Keratinocyte (primary cell): ENCODE measurements at regions not wholly inside any gene's neighbourhood (a gene's known extent, or its start where the extent isn't known, plus 50 kb on each side); places are given as distances from the start of the nearest gene placed in this dataset.
"Not testable (repeated sequence)": the region's sequence is repeated elsewhere in the genome, so short reads cannot be mapped to it uniquely, and the experiment has no call there.

ENCODE experiments used
- DNase-seq: peaks from one replicate; pipeline ENCODE4 v3.0.0-alpha.2; 2011; ENCODE audit warnings: low read depth, missing footprints, low spot score
- FAIRE-seq: peaks from 2 replicates; lab custom pipeline; 2011; peaks lifted over from hg19 to GRCh38; lab: Jason Lieb, UNC
- H2AFZ ChIP-seq: 2 replicates; pipeline ENCODE4 v1.6.0; 2012; ENCODE audit warnings: low read length, control low read depth, inconsistent platforms; ENCODE audit not compliant: control insufficient read depth
- H3K27ac ChIP-seq: 2 replicates; pipeline ENCODE4 v1.5.1; 2011; ENCODE audit warnings: low read length; ENCODE audit not compliant: control insufficient read depth, insufficient read depth
- H3K27me3 ChIP-seq: 3 replicates; pipeline ENCODE4 v1.6.0; 2011; ENCODE audit warnings: low read length; ENCODE audit not compliant: control insufficient read depth, insufficient read depth; ENCODE audit errors: extremely low read depth
- H3K36me3 ChIP-seq, 2 experiments: 2 replicates in 1 of 2; 3 replicates in 1 of 2; pipeline ENCODE4 v1.5.1; 2011; ENCODE audit warnings: low read length in 2 of 2, mild to moderate bottlenecking in 1 of 2; ENCODE audit not compliant: control insufficient read depth in 2 of 2, insufficient read depth in 2 of 2; ENCODE audit errors: extremely low read depth in 1 of 2
- H3K4me1 ChIP-seq: 3 replicates; pipeline ENCODE4 v1.5.1; 2011; ENCODE audit warnings: low read length; ENCODE audit not compliant: control insufficient read depth, insufficient read depth; ENCODE audit errors: extremely low read depth
- H3K4me2 ChIP-seq: 3 replicates; pipeline ENCODE4 v1.6.0; 2011; ENCODE audit warnings: low read depth, low read length; ENCODE audit not compliant: control insufficient read depth, insufficient read depth; ENCODE audit errors: extremely low read depth
- H3K4me3 ChIP-seq, 3 experiments: fragments of 200-600 bp in 1 of 3; sonication (generic) in 1 of 3; 2 replicates in 2 of 3; 3 replicates in 1 of 3; pipeline ENCODE4 v1.5.1; 2011 to 2016; ENCODE audit warnings: low read length in 3 of 3, mild to moderate bottlenecking in 3 of 3, control low read depth in 2 of 3, inconsistent platforms in 1 of 3, low read depth in 1 of 3, mixed read lengths in 1 of 3, mixed run types in 1 of 3, moderate library complexity in 1 of 3; ENCODE audit not compliant: control insufficient read depth in 2 of 3, insufficient read depth in 2 of 3; ENCODE audit errors: extremely low read depth in 1 of 3
- H3K79me2 ChIP-seq: 2 replicates; pipeline ENCODE4 v1.6.0; 2012; ENCODE audit warnings: low read length; ENCODE audit not compliant: control insufficient read depth, insufficient read depth
- H3K9ac ChIP-seq: 3 replicates; pipeline ENCODE4 v1.6.0; 2011; ENCODE audit warnings: low read length; ENCODE audit not compliant: control insufficient read depth, insufficient read depth; ENCODE audit errors: extremely low read depth
- H3K9me1 ChIP-seq: 3 replicates; pipeline ENCODE4 v1.6.0; 2011; ENCODE audit warnings: low read length; ENCODE audit not compliant: control insufficient read depth, insufficient read depth; ENCODE audit errors: extremely low read depth
- H3K9me3 ChIP-seq: 2 replicates; pipeline ENCODE4 v1.5.1; 2012; ENCODE audit warnings: low read depth, low read length; ENCODE audit not compliant: control insufficient read depth
- H4K20me1 ChIP-seq: 3 replicates; pipeline ENCODE4 v1.6.0; 2011; ENCODE audit warnings: low read length; ENCODE audit not compliant: control insufficient read depth, insufficient read depth; ENCODE audit errors: extremely low read depth
- CTCF ChIP-seq, 3 experiments: IDR thresholded peaks in 1 of 3; conservative IDR thresholded peaks in 1 of 3; optimal IDR thresholded peaks in 1 of 3; 2 replicates in 2 of 3; 3 replicates in 1 of 3; pipeline versions ENCODE3 to v1.5.1; 2011; ENCODE audit warnings: low read length in 3 of 3, mild to moderate bottlenecking in 3 of 3, moderate library complexity in 2 of 3, control low read depth in 1 of 3, inconsistent platforms in 1 of 3; ENCODE audit not compliant: insufficient read depth in 2 of 3; ENCODE audit errors: extremely low read depth in 1 of 3
- EZH2 ChIP-seq: IDR thresholded peaks from one replicate; pipeline ENCODE4 v1.6.1; 2012; ENCODE audit warnings: inconsistent platforms, mild to moderate bottlenecking, low read length, moderate library complexity
- dilution Hi-C: fragments of 300-500 bp; cut with MboI; formaldehyde crosslinking; loops from one replicate; pipeline ENCODE4 v1.7.0; 2020; ENCODE audit warnings: low sequenced_read_pairs; ENCODE audit not compliant: extremely low pct_ligation_motif_present

- no peak overlapping the region for H3K27ac ChIP-seq
- dilution Hi-C loops = no loop called here
- no peaks in the 10 kb centered on the region for H3K9me1 ChIP-seq
- no peaks in the 10 kb centered on the region for H3K36me3 ChIP-seq
- no peak for DNase-seq
- no peaks in the 10 kb centered on the region for H4K20me1 ChIP-seq
- H3K27me3 ChIP-seq = no peaks in the 10 kb centered on the region
- peak overlapping the region; percentile 15 for H2AFZ ChIP-seq
- no peak overlapping the region for H3K4me3 ChIP-seq
- no peaks in the 10 kb centered on the region for H3K9me3 ChIP-seq
- no peak for FAIRE-seq
- H3K79me2 ChIP-seq = no peaks in the 10 kb centered on the region
- TF ChIP-seq EZH2 (no peak), CTCF (optimal IDR thresholded peaks at IDR 0.05 in 1 of 3, IDR thresholded peaks at IDR 0.05 in 1 of 3, conservative IDR thresholded peaks at IDR 0.05 in 1 of 3; ENCODE audit: extremely low read depth in 1 of 3, insufficient read depth in 2 of 3, low read length in 3 of 3) (no peak)
- H3K9ac ChIP-seq = no peak overlapping the region
- H3K4me1 ChIP-seq = no peaks in the 10 kb centered on the region
- H3K4me2 ChIP-seq = no peak overlapping the region
Measured at GRCh38 chr21:35801391-35801790, 258.9 kb downstream of the SETD4 start.

GRCh38 chr21:35800796-35801385 lies 259.4 kb downstream of the SETD4 start:
- H3K4me3 ChIP-seq, DNase-seq, H3K4me2 ChIP-seq, H4K20me1 ChIP-seq, H3K79me2 ChIP-seq, H3K27me3 ChIP-seq, H3K9ac ChIP-seq, dilution Hi-C loops, H3K9me3 ChIP-seq, H3K9me1 ChIP-seq, H3K4me1 ChIP-seq, FAIRE-seq, H3K27ac ChIP-seq, H3K36me3 ChIP-seq: not testable (repeated sequence)
- peak overlapping the region; percentile 15 for H2AFZ ChIP-seq

GRCh38 chr21:35796844-35797243 lies 263.5 kb downstream of the SETD4 start:
- no peak overlapping the region for H3K9ac ChIP-seq
- H3K27ac ChIP-seq = no peak overlapping the region
- H3K36me3 ChIP-seq = no peaks in the 10 kb centered on the region
- no peak for TF ChIP-seq CTCF (optimal IDR thresholded peaks at IDR 0.05 in 1 of 3, IDR thresholded peaks at IDR 0.05 in 1 of 3, conservative IDR thresholded peaks at IDR 0.05 in 1 of 3; ENCODE audit: extremely low read depth in 1 of 3, insufficient read depth in 2 of 3, low read length in 3 of 3)
- no peak for TF ChIP-seq EZH2
- H3K27me3 ChIP-seq = no peaks in the 10 kb centered on the region
- H3K4me2 ChIP-seq = no peak overlapping the region
- DNase-seq (no peak), FAIRE-seq (no peak)
- H3K9me1 ChIP-seq = no peaks in the 10 kb centered on the region
- H3K9me3 ChIP-seq = no peaks in the 10 kb centered on the region
- no peaks in the 10 kb centered on the region for H4K20me1 ChIP-seq
- H2AFZ ChIP-seq = no peak overlapping the region
- dilution Hi-C loops = no loop called here
- no peaks in the 10 kb centered on the region for H3K4me1 ChIP-seq
- no peak overlapping the region for H3K4me3 ChIP-seq
- no peaks in the 10 kb centered on the region for H3K79me2 ChIP-seq

GRCh38 chr21:35794527-35794926 lies 265.8 kb downstream of the SETD4 start:
- H4K20me1 ChIP-seq, H3K4me2 ChIP-seq, H3K9ac ChIP-seq, H3K9me3 ChIP-seq, DNase-seq, H3K4me3 ChIP-seq, H3K9me1 ChIP-seq, H2AFZ ChIP-seq, H3K36me3 ChIP-seq, dilution Hi-C loops, H3K4me1 ChIP-seq, H3K27ac ChIP-seq, FAIRE-seq, H3K79me2 ChIP-seq, H3K27me3 ChIP-seq: not testable (repeated sequence)
